ENCODE measurements at regions not wholly inside any gene's neighbourhood (a gene's known extent, or its start where the extent isn't known, plus 50 kb on each side); places are given as distances from the start of the nearest gene placed in this dataset.
A peak's percentile ranks its signal among the peaks of the same experiment; 100 is the strongest.

DNA sequence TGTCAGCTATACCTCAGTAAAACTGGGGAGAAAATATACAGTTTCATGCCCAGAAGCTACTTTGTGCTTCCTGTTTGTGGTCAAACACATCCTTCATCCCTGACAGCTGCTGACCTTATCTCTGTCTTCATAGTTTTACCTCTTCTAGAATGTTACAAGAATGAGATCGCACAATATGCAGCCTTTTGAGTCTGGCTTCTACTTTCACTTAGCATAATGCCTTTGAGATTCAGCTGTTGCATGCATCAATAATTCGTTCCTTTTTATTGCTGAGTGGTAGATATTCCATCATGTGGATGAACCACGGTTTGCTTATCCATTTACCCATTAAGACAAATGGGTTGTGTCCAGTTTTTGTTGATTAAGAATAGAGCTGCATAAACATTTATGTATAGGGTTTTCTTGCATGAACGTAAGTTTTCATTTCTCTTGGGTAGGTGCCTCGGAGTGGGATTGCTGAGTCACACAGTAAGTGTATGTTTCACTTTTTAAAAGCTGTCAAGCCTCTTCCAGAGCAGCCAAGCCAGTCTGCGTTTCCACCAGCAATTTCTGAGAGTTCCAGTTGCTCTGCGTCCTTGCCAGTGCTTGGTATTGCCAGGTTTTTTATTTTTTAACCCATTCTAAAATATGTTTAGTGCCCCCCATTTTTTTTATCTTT, 86.6 kb upstream of the PAX1 start:
- TF ChIP-seq EP300 (IDR thresholded peaks at IDR 0.05; ENCODE audit: borderline replicate concordance) = no peak
- TF ChIP-seq, protein P1, sequence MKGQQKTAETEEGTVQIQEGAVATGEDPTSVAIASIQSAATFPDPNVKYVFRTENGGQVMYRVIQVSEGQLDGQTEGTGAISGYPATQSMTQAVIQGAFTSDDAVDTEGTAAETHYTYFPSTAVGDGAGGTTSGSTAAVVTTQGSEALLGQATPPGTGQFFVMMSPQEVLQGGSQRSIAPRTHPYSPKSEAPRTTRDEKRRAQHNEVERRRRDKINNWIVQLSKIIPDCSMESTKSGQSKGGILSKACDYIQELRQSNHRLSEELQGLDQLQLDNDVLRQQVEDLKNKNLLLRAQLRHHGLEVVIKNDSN (IDR thresholded peaks at IDR 0.05) = no peak
- TF ChIP-seq, protein P2, sequence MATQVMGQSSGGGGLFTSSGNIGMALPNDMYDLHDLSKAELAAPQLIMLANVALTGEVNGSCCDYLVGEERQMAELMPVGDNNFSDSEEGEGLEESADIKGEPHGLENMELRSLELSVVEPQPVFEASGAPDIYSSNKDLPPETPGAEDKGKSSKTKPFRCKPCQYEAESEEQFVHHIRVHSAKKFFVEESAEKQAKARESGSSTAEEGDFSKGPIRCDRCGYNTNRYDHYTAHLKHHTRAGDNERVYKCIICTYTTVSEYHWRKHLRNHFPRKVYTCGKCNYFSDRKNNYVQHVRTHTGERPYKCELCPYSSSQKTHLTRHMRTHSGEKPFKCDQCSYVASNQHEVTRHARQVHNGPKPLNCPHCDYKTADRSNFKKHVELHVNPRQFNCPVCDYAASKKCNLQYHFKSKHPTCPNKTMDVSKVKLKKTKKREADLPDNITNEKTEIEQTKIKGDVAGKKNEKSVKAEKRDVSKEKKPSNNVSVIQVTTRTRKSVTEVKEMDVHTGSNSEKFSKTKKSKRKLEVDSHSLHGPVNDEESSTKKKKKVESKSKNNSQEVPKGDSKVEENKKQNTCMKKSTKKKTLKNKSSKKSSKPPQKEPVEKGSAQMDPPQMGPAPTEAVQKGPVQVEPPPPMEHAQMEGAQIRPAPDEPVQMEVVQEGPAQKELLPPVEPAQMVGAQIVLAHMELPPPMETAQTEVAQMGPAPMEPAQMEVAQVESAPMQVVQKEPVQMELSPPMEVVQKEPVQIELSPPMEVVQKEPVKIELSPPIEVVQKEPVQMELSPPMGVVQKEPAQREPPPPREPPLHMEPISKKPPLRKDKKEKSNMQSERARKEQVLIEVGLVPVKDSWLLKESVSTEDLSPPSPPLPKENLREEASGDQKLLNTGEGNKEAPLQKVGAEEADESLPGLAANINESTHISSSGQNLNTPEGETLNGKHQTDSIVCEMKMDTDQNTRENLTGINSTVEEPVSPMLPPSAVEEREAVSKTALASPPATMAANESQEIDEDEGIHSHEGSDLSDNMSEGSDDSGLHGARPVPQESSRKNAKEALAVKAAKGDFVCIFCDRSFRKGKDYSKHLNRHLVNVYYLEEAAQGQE (IDR thresholded peaks at IDR 0.05; ENCODE audit: low read depth) = no peak
- no peak for TF ChIP-seq NFIC (IDR thresholded peaks at IDR 0.05)
- no peak for TF ChIP-seq FOXM1 (IDR thresholded peaks at IDR 0.05; ENCODE audit: borderline replicate concordance, low read depth)
- TF ChIP-seq RAD21 (IDR thresholded peaks at IDR 0.05; ENCODE audit: low read depth) = no peak
- no peak for TF ChIP-seq ZBTB7A (IDR thresholded peaks at IDR 0.05; ENCODE audit: low read depth)
- TF ChIP-seq TAF1 (IDR thresholded peaks at IDR 0.05; ENCODE audit: low read depth) = no peak
- TF ChIP-seq YY1 (IDR thresholded peaks at IDR 0.05; ENCODE audit: low read depth) = no peak
- TF ChIP-seq TEAD4 (IDR thresholded peaks at IDR 0.05) = no peak
- TF ChIP-seq CREB1 (IDR thresholded peaks at IDR 0.05; ENCODE audit: low read depth) = no peak
- no peak for TF ChIP-seq TCF12 (IDR thresholded peaks at IDR 0.05; ENCODE audit: low read depth)
- TF ChIP-seq MAX (IDR thresholded peaks at IDR 0.05) = no peak
- TF ChIP-seq EGR1 (IDR thresholded peaks at IDR 0.05) = no peak
- TF ChIP-seq CEBPB (IDR thresholded peaks at IDR 0.05) = no peak

GRCh38 chr20:21615617-21616080, 89.8 kb upstream of the PAX1 start:
- TF ChIP-seq TAF1 (IDR thresholded peaks at IDR 0.05; ENCODE audit: low read depth) (no peak), RAD21 (IDR thresholded peaks at IDR 0.05; ENCODE audit: low read depth) (peak; percentile 75)

- no peak for TF ChIP-seq EGR1 (IDR thresholded peaks at IDR 0.05)
- no peak for TF ChIP-seq CEBPB (IDR thresholded peaks at IDR 0.05)
- no peak for TF ChIP-seq CREB1 (IDR thresholded peaks at IDR 0.05; ENCODE audit: low read depth)
- TF ChIP-seq RAD21 (IDR thresholded peaks at IDR 0.05; ENCODE audit: low read depth) = no peak
- no peak for TF ChIP-seq TCF12 (IDR thresholded peaks at IDR 0.05; ENCODE audit: low read depth)
- TF ChIP-seq, protein P1 (IDR thresholded peaks at IDR 0.05) = no peak
- TF ChIP-seq NFIC (IDR thresholded peaks at IDR 0.05) = no peak
- TF ChIP-seq, protein P2 (IDR thresholded peaks at IDR 0.05; ENCODE audit: low read depth) = no peak
- TF ChIP-seq FOXM1 (IDR thresholded peaks at IDR 0.05; ENCODE audit: borderline replicate concordance, low read depth) = no peak
- TF ChIP-seq YY1 (IDR thresholded peaks at IDR 0.05; ENCODE audit: low read depth) = no peak
- TF ChIP-seq TAF1 (IDR thresholded peaks at IDR 0.05; ENCODE audit: low read depth) = no peak
- no peak for TF ChIP-seq TEAD4 (IDR thresholded peaks at IDR 0.05)
- TF ChIP-seq MAX (IDR thresholded peaks at IDR 0.05) = no peak
- TF ChIP-seq ZBTB7A (IDR thresholded peaks at IDR 0.05; ENCODE audit: low read depth) = no peak
Observed at GRCh38 chr20:21614980-21615379, 90.5 kb upstream of the PAX1 start.

- TF ChIP-seq, protein P2 (IDR thresholded peaks at IDR 0.05; ENCODE audit: low read depth) = no peak
- TF ChIP-seq, protein P1 (IDR thresholded peaks at IDR 0.05) = no peak
- TF ChIP-seq EP300 (IDR thresholded peaks at IDR 0.05; ENCODE audit: borderline replicate concordance) = no peak
- no peak for TF ChIP-seq CREB1 (IDR thresholded peaks at IDR 0.05; ENCODE audit: low read depth)
- no peak for TF ChIP-seq FOXM1 (IDR thresholded peaks at IDR 0.05; ENCODE audit: borderline replicate concordance, low read depth)
- TF ChIP-seq CEBPB (IDR thresholded peaks at IDR 0.05) = no peak
- no peak for TF ChIP-seq TCF12 (IDR thresholded peaks at IDR 0.05; ENCODE audit: low read depth)
- TF ChIP-seq TAF1 (IDR thresholded peaks at IDR 0.05; ENCODE audit: low read depth) = no peak
- no peak for TF ChIP-seq MAX (IDR thresholded peaks at IDR 0.05)
- TF ChIP-seq ZBTB7A (IDR thresholded peaks at IDR 0.05; ENCODE audit: low read depth) = no peak
Observed at GRCh38 chr20:21613512-21613911, 92.0 kb upstream of the PAX1 start.

Measured in Ishikawa (cell line).